Activated CD8-positive, alpha-beta T cell treated with anti-CD3 and anti-CD28 coated beads for 36 hours (primary cell): ENCODE measurements at regions not wholly inside any gene's neighbourhood (a gene's known extent, or its start where the extent isn't known, plus 50 kb on each side); places are given as distances from the start of the nearest gene placed in this dataset.
A peak's percentile ranks its signal among the peaks of the same experiment; 100 is the strongest.

Experiments used
- ATAC-seq: fragments of 200-7000 bp; cut with Tn5 transposase; one replicate; pipeline ENCODE4 v1.10.0; 2021; ENCODE audit warnings: mild to moderate bottlenecking, moderate library complexity
- CTCF ChIA-PET: fragments of 350-600 bp; sonication (Branson Sonifier 250); formaldehyde crosslinking; loops from one replicate; lab custom pipeline; 2021; ENCODE audit warnings: antibody characterized with exemption; lab: Charles Lee
- POLR2A ChIA-PET: fragments of 350-600 bp; sonication (Branson Sonifier 250); formaldehyde crosslinking; loops from one replicate; lab custom pipeline; 2021; ENCODE audit warnings: antibody characterized with exemption; lab: Charles Lee
- DNase-seq: peaks from one replicate; pipeline ENCODE4 v3.0.0-alpha.2; 2020
- H3K27ac Mint-ChIP-seq: one replicate; pipeline ENCODE4 v1.8.0; 2021; ENCODE audit warnings: mild to moderate bottlenecking, mixed read lengths
- H3K27me3 Mint-ChIP-seq: one replicate; pipeline ENCODE4 v1.8.0; 2021; ENCODE audit warnings: mixed read lengths
- H3K36me3 Mint-ChIP-seq: one replicate; pipeline ENCODE4 v1.8.0; 2021; ENCODE audit warnings: low read depth, mixed read lengths
- H3K4me1 Mint-ChIP-seq: one replicate; pipeline ENCODE4 v1.8.0; 2021; ENCODE audit warnings: low read depth, mixed read lengths
- H3K4me3 Mint-ChIP-seq: one replicate; pipeline ENCODE4 v1.8.0; 2021; ENCODE audit warnings: mild to moderate bottlenecking, moderate library complexity, mixed read lengths
- H3K9me3 Mint-ChIP-seq: one replicate; pipeline ENCODE4 v1.8.0; 2021; ENCODE audit warnings: mixed read lengths
- CTCF ChIP-seq: fragments of 200-600 bp; IDR thresholded peaks from one replicate; pipeline ENCODE4 v1.8.0; 2022; ENCODE audit warnings: antibody characterized with exemption, mild to moderate bottlenecking
- intact Hi-C: fragments of 100-400 bp; cut with micrococcal nuclease; formaldehyde crosslinking; loops from one replicate; pipeline ENCODE4 v1.10.0; 2022

DNA sequence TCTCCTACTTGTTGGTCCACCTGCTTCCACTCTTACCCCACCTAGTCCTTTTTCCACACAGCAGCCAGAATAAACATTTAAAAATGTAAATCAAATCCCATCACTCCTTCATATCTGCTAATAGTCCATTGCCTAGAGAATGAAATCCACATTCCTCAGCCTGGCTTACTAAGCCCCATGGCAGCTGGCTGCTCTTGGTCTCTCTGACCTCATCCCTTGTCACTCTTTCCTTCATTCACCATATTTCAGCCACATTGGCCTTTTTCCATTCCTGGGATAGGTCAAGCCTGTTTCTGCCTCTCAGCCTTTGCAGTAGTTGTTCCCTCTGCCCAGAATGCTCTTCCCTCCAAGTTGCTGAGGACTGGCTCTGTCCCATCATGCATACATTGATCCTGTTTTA, 512.8 kb downstream of the INSC start:
- ChIA-PET CTCF (no interaction called here), POLR2A (no interaction called here)
- ATAC-seq (no peak), DNase-seq (no peak)
- no peak for TF ChIP-seq CTCF
- Mint-ChIP-seq H3K4me1 (no peaks in the 10 kb centered on the region), H3K27me3 (no peaks in the 10 kb centered on the region), H3K27ac (no peak overlapping the region), H3K36me3 (no peaks in the 10 kb centered on the region), H3K9me3 (no peaks in the 10 kb centered on the region), H3K4me3 (no peak overlapping the region)
- intact Hi-C loops = no loop called here

GRCh38 chr11:15629690-15630321, 515.1 kb downstream of the INSC start:
- ATAC-seq = no peak

GRCh38 chr11:15630896-15631295, 516.2 kb downstream of the INSC start:
- H3K4me1 Mint-ChIP-seq = no peaks in the 10 kb centered on the region
- DNase-seq = no peak
- no peaks in the 10 kb centered on the region for H3K36me3 Mint-ChIP-seq
- TF ChIP-seq CTCF = no peak
- CTCF ChIA-PET = interaction anchor here (0.7 to 1.2 kb wide), 2 partner anchors 19 to 983 kb away, joined by 3 to 4 read pairs; no protein-coding TSS in a partner anchor
- ATAC-seq = no peak
- intact Hi-C loops = no loop called here
- H3K4me3 Mint-ChIP-seq = no peak overlapping the region
- no peaks in the 10 kb centered on the region for H3K9me3 Mint-ChIP-seq
- peaks cover 5% of the 10 kb centered on the region for H3K27me3 Mint-ChIP-seq
- POLR2A ChIA-PET = no interaction called here
- H3K27ac Mint-ChIP-seq = no peak overlapping the region

More at GRCh38 chr11:15629690-15630321, 515.1 kb downstream of the INSC start:
- ChIA-PET POLR2A (no interaction called here), CTCF (no interaction called here)
- TF ChIP-seq CTCF = no peak
- peak; percentile 26 for DNase-seq
- no peaks in the 10 kb centered on the region for H3K4me1 Mint-ChIP-seq
- no peak overlapping the region for H3K27ac Mint-ChIP-seq
- no peaks in the 10 kb centered on the region for H3K36me3 Mint-ChIP-seq
- H3K9me3 Mint-ChIP-seq = no peaks in the 10 kb centered on the region
- peaks cover 1% of the 10 kb centered on the region for H3K27me3 Mint-ChIP-seq
- no peak overlapping the region for H3K4me3 Mint-ChIP-seq
- intact Hi-C loops = no loop called here

- H3K27me3 Mint-ChIP-seq = peaks cover 5% of the 10 kb centered on the region
- H3K4me1 Mint-ChIP-seq = no peaks in the 10 kb centered on the region
- intact Hi-C loops = no loop called here
- TF ChIP-seq CTCF = no peak
- no peaks in the 10 kb centered on the region for H3K36me3 Mint-ChIP-seq
- DNase-seq (no peak), ATAC-seq (no peak)
- ChIA-PET CTCF (no interaction called here), POLR2A (no interaction called here)
- no peak overlapping the region for H3K27ac Mint-ChIP-seq
- no peak overlapping the region for H3K4me3 Mint-ChIP-seq
- no peaks in the 10 kb centered on the region for H3K9me3 Mint-ChIP-seq
These were observed 520.8 kb downstream of the INSC start for GRCh38 chr11:15635521-15635920.

- no peak for ATAC-seq
- Mint-ChIP-seq H3K27me3 (peaks cover 5% of the 10 kb centered on the region), H3K36me3 (no peaks in the 10 kb centered on the region), H3K9me3 (no peaks in the 10 kb centered on the region), H3K4me1 (no peaks in the 10 kb centered on the region), H3K27ac (no peak overlapping the region), H3K4me3 (no peak overlapping the region)
- no peak for DNase-seq
- POLR2A ChIA-PET = interaction anchor here (0.7 kb wide), 1 partner anchor 18 kb away, joined by 3 read pairs; no protein-coding TSS in a partner anchor
- CTCF ChIA-PET = interaction anchor here (1.1 kb wide), 1 partner anchor 13 kb away, joined by 4 read pairs; no protein-coding TSS in a partner anchor
- intact Hi-C loops = no loop called here
- TF ChIP-seq CTCF = no peak
These were observed 521.9 kb downstream of the INSC start for GRCh38 chr11:15636521-15637089.
